HCT116 (cell line): ENCODE measurements at regions not wholly inside any gene's neighbourhood (a gene's known extent, or its start where the extent isn't known, plus 50 kb on each side); places are given as distances from the start of the nearest gene placed in this dataset.

Source experiments
- ATAC-seq: fragments of 200-7000 bp; cut with Tn5 transposase; 2 replicates; pipeline ENCODE4 v1.9.1; 2020; ENCODE audit warnings: mild to moderate bottlenecking, moderate library complexity
- BruUV-seq: library from RNA; stranded (reverse); fragments of 400-500 nt; replicated peaks from 2 replicates; lab custom pipeline; 2021; lab: Mats Ljungman, UMichigan
- CTCF ChIA-PET: fragments of 300-600 bp; sonication (Branson Sonifier 250); formaldehyde crosslinking; loops from one replicate; lab custom pipeline; 2021; ENCODE audit warnings: antibody characterized with exemption; lab: Charles Lee
- POLR2A ChIA-PET: fragments of 300-600, 350-600 bp; sonication (Branson Sonifier 250); formaldehyde crosslinking; loops from one replicate; lab custom pipeline; 2021; ENCODE audit warnings: antibody characterized with exemption; lab: Charles Lee
- RAD21 ChIA-PET, 2 experiments: fragments of 300-600 bp; sonication (Branson Sonifier 250); formaldehyde crosslinking; loops; one replicate each; lab custom pipeline; 2023; ENCODE audit warnings: low total read pairs in 2 of 2; ENCODE audit not compliant: uncharacterized antibody in 2 of 2, unreplicated experiment in 2 of 2, low non-redundant PET in 1 of 2; lab: Charles Lee
- DNase-seq: peaks from one replicate; pipeline ENCODE4 v3.0.0-alpha.2; 2010; ENCODE audit warnings: low read depth, low spot score
- H2AFZ ChIP-seq: fragments of 200-600 bp; shearing (Covaris generic), sonication (generic); 2 replicates; pipeline ENCODE4 v1.6.1; 2017; ENCODE audit warnings: low read depth, mixed run types, mixed read lengths, antibody characterized with exemption, low read length; ENCODE audit not compliant: poor library complexity, severe bottlenecking
- H3K27ac ChIP-seq: 2 replicates; pipeline ENCODE4 v1.5.1; 2012; ENCODE audit warnings: low read depth, low read length
- H3K27me3 ChIP-seq: fragments of 200-600 bp; sonication (generic); 2 replicates; pipeline ENCODE4 v1.6.1; 2016; ENCODE audit warnings: mixed run types, low read length, mixed read lengths; ENCODE audit not compliant: insufficient read depth
- H3K36me3 ChIP-seq, 2 experiments: fragments of 200-500 bp in 1 of 2; fragments of 200-600 bp in 1 of 2; sonication (Bioruptor generic) in 1 of 2; sonication (generic) in 1 of 2; 2 replicates each; pipeline versions ENCODE4 v1.5.1 to v1.6.1; 2014 to 2016; ENCODE audit warnings: low read length in 2 of 2, inconsistent platforms in 1 of 2, mixed read lengths in 1 of 2, mixed run types in 1 of 2; ENCODE audit not compliant: insufficient read depth in 2 of 2, control insufficient read depth in 1 of 2
- H3K4me1 ChIP-seq, 2 experiments: fragments of 200-600 bp in 1 of 2; sonication (generic) in 1 of 2; 2 replicates each; pipeline versions ENCODE4 v1.5.1 to v1.6.1; 2012 to 2017; ENCODE audit warnings: low read length in 2 of 2, inconsistent platforms in 1 of 2, mild to moderate bottlenecking in 1 of 2, mixed read lengths in 1 of 2, mixed run types in 1 of 2, moderate library complexity in 1 of 2; ENCODE audit not compliant: insufficient read depth in 2 of 2, control insufficient read depth in 1 of 2
- H3K4me2 ChIP-seq: fragments of 200-600 bp; sonication (generic); 2 replicates; pipeline ENCODE4 v1.6.1; 2017; ENCODE audit warnings: mixed run types, low read length, mixed read lengths
- H3K4me3 ChIP-seq, 2 experiments: fragments of 200-600 bp in 1 of 2; sonication (generic) in 1 of 2; replicated peaks in 1 of 2; 2 replicates each; pipeline ENCODE4 v1.5.1; 2011 to 2016; ENCODE audit warnings: low read length in 2 of 2, control low read depth in 1 of 2, low read depth in 1 of 2, mild to moderate bottlenecking in 1 of 2, mixed read lengths in 1 of 2, mixed run types in 1 of 2
- H3K79me2 ChIP-seq: fragments of 200-600 bp; sonication (generic); 2 replicates; pipeline ENCODE4 v1.6.1; 2017; ENCODE audit warnings: mild to moderate bottlenecking, mixed run types, low read length, moderate library complexity, mixed read lengths; ENCODE audit not compliant: insufficient read depth
- H3K9ac ChIP-seq: fragments of 200-600 bp; sonication (generic); 2 replicates; pipeline ENCODE4 v1.6.1; 2016; ENCODE audit warnings: low read length, mixed read lengths
- H3K9me2 ChIP-seq: fragments of 200-600 bp; sonication (generic), shearing (Covaris generic); 2 replicates; pipeline ENCODE4 v1.6.1; 2017; ENCODE audit warnings: mixed run types, mild to moderate bottlenecking, moderate library complexity; ENCODE audit not compliant: insufficient read depth
- H3K9me3 ChIP-seq, 2 experiments: fragments of 200-500 bp in 1 of 2; fragments of 200-600 bp in 1 of 2; sonication (Bioruptor generic) in 1 of 2; sonication (generic) in 1 of 2; 2 replicates each; pipeline ENCODE4 v1.6.1; 2014 to 2017; ENCODE audit warnings: low read length in 2 of 2, mixed read lengths in 2 of 2, inconsistent platforms in 1 of 2, low read depth in 1 of 2, mild to moderate bottlenecking in 1 of 2, mixed run types in 1 of 2, moderate library complexity in 1 of 2; ENCODE audit not compliant: control insufficient read depth in 1 of 2, insufficient read depth in 1 of 2
- H4K20me1 ChIP-seq: fragments of 200-600 bp; sonication (generic), shearing (Covaris generic); 2 replicates; pipeline ENCODE4 v1.6.1; 2017; ENCODE audit warnings: mixed run types, mild to moderate bottlenecking, moderate library complexity; ENCODE audit not compliant: insufficient read depth
- ATF3 ChIP-seq: IDR thresholded peaks from 2 replicates; pipeline ENCODE4 v1.6.1; 2012
- CBX3 ChIP-seq: IDR thresholded peaks from 2 replicates; pipeline ENCODE4 v1.6.1; 2012; ENCODE audit warnings: low read depth
- CEBPB ChIP-seq: IDR thresholded peaks from 2 replicates; pipeline ENCODE4 v1.6.1; 2012; ENCODE audit warnings: low read depth
- CTCF ChIP-seq, 3 experiments: fragments of 200-600 bp in 1 of 3; sonication (generic) in 1 of 3; IDR thresholded peaks in 2 of 3; conservative IDR thresholded peaks in 1 of 3; 2 replicates each; pipeline ENCODE4 v1.5.1; 2012 to 2017; ENCODE audit warnings: low read depth in 2 of 3, low read length in 2 of 3, antibody characterized with exemption in 1 of 3, borderline replicate concordance in 1 of 3, control low read depth in 1 of 3, mild to moderate bottlenecking in 1 of 3, mixed read lengths in 1 of 3, mixed run types in 1 of 3, moderate library complexity in 1 of 3; ENCODE audit not compliant: insufficient read depth in 1 of 3
- EGR1 ChIP-seq: IDR thresholded peaks from 2 replicates; pipeline ENCODE4 v1.6.1; 2012; ENCODE audit warnings: low read depth
- ELF1 ChIP-seq: IDR thresholded peaks from 2 replicates; pipeline ENCODE4 v1.6.1; 2012; ENCODE audit warnings: low read depth, borderline replicate concordance
- EZH2 ChIP-seq: fragments of 200-600 bp; sonication (generic); IDR thresholded peaks from 2 replicates; pipeline ENCODE4 v1.6.1; 2017; ENCODE audit warnings: antibody characterized with exemption, mixed run types
- FOSL1 ChIP-seq: IDR thresholded peaks from 2 replicates; pipeline ENCODE4 v1.6.1; 2012; ENCODE audit warnings: low read depth
- JUND ChIP-seq: IDR thresholded peaks from 2 replicates; pipeline ENCODE4 v1.6.1; 2012
- POLR2AphosphoS5 ChIP-seq: IDR thresholded peaks from 2 replicates; pipeline ENCODE4 v1.6.1; 2011; ENCODE audit warnings: mild to moderate bottlenecking, low read depth, low read length, moderate library complexity
- RAD21 ChIP-seq: IDR thresholded peaks from 2 replicates; pipeline ENCODE4 v1.6.1; 2012; ENCODE audit warnings: low read depth, mild to moderate bottlenecking
- SIN3A ChIP-seq: IDR thresholded peaks from 2 replicates; pipeline ENCODE4 v1.6.1; 2012; ENCODE audit warnings: low read depth
- SP1 ChIP-seq: IDR thresholded peaks from 2 replicates; pipeline ENCODE4 v1.6.1; 2012; ENCODE audit warnings: low read depth
- SRF ChIP-seq: IDR thresholded peaks from 2 replicates; pipeline ENCODE4 v1.6.1; 2012; ENCODE audit warnings: low read depth
- TCF7L2 ChIP-seq: IDR thresholded peaks from 2 replicates; pipeline ENCODE4 v1.7.0; 2011; ENCODE audit warnings: borderline replicate concordance, inconsistent platforms; ENCODE audit not compliant: insufficient read depth, insufficient read length; ENCODE audit errors: extremely low read depth
- YY1 ChIP-seq: IDR thresholded peaks from 2 replicates; pipeline ENCODE4 v1.6.1; 2011; ENCODE audit warnings: low read length, low read depth, moderate library complexity, mild to moderate bottlenecking; ENCODE audit not compliant: insufficient replicate concordance; ENCODE audit errors: extremely low read depth
- ZNF274 ChIP-seq: fragments of 200-500 bp; sonication (Bioruptor generic); IDR thresholded peaks from 2 replicates; pipeline ENCODE4 v1.6.1; 2014; ENCODE audit warnings: mild to moderate bottlenecking, low read depth, low read length, inconsistent platforms
- intact Hi-C: fragments of 100-400 bp; cut with micrococcal nuclease; formaldehyde crosslinking; loops from 2 replicates; pipeline ENCODE4 v1.10.0; 2022
- TF ChIP-seq, protein P1 (sequence below): IDR thresholded peaks from 2 replicates; pipeline ENCODE4 v1.6.1; 2012

GRCh38 chr16:55046513-55046912 is 115.8 kb downstream of the IRX5 start:
- H3K4me1 ChIP-seq: no peaks in the 10 kb centered on the region
- H3K9ac ChIP-seq: no peak overlapping the region
- CTCF ChIA-PET: interaction anchor here (1.4 kb wide), 1 partner anchor 11 kb away, joined by 3 read pairs; no protein-coding TSS in a partner anchor
- no peak for DNase-seq
- no peaks in the 10 kb centered on the region for H4K20me1 ChIP-seq
- H3K36me3 ChIP-seq: no peaks in the 10 kb centered on the region
- POLR2A ChIA-PET: no interaction called here
- no peak for ATAC-seq
- no peaks in the 10 kb centered on the region for H3K27me3 ChIP-seq
- H3K9me3 ChIP-seq: no peaks in the 10 kb centered on the region
- no TSS peak for BruUV-seq
- H3K27ac ChIP-seq: no peak overlapping the region
- no peak overlapping the region for H3K4me3 ChIP-seq
- H3K79me2 ChIP-seq: no peaks in the 10 kb centered on the region
- no peaks in the 10 kb centered on the region for H3K9me2 ChIP-seq
- H3K4me2 ChIP-seq: no peak overlapping the region
- no peak for TF ChIP-seq ATF3
- TF ChIP-seq RAD21: no peak
- TF ChIP-seq SRF: no peak
- no peak for TF ChIP-seq CTCF (IDR thresholded peaks at IDR 0.05 in 2 of 3, conservative IDR thresholded peaks at IDR 0.05 in 1 of 3; ENCODE audit: borderline replicate concordance in 1 of 3, insufficient read depth in 1 of 3, low read depth in 2 of 3, low read length in 2 of 3)
- TF ChIP-seq EGR1: no peak
- TF ChIP-seq TCF7L2: no peak
- TF ChIP-seq, protein P1, sequence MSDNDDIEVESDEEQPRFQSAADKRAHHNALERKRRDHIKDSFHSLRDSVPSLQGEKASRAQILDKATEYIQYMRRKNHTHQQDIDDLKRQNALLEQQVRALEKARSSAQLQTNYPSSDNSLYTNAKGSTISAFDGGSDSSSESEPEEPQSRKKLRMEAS: no peak
- TF ChIP-seq SIN3A: no peak
- TF ChIP-seq EZH2: no peak
- no peak for TF ChIP-seq SP1
- TF ChIP-seq FOSL1: no peak
- TF ChIP-seq ZNF274: no peak
- TF ChIP-seq CBX3: no peak
- no peak for TF ChIP-seq POLR2AphosphoS5
- TF ChIP-seq CEBPB: no peak
- no peak for TF ChIP-seq YY1
- no peak for TF ChIP-seq JUND
- no peak for TF ChIP-seq ELF1
- H2AFZ ChIP-seq: no peak overlapping the region
- intact Hi-C loops: no loop called here
- RAD21 ChIA-PET: no interaction called here
